ENCODE measurements at regions not wholly inside any gene's neighbourhood (a gene's known extent, or its start where the extent isn't known, plus 50 kb on each side); places are given as distances from the start of the nearest gene placed in this dataset.

DNA sequence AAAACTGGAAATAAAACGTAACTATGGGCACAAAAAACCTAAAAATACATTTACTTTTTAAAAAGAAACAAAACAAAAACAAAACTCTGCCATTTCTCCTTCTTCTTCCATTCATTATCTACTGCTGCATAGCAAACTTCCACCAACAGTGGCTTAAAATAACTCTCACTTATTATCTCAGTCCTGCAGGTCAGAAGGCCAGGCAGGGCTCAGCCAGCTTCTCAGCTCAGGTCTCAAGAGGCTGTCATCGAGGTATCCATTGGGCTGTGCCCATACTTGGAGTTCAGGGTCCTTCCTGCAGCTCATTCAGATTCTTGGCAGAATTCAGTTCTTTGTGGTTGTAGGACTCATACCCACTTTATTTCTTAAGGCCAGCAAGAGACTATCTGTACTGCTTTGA is 352.7 kb upstream of the PLD5 start:
- no peaks in the 10 kb centered on the region for H3K36me3 ChIP-seq
- no peak overlapping the region for H3K4me3 ChIP-seq
- DNase-seq (ENCODE audit: low read depth in 1 of 2, low spot score in 2 of 2) = no peak
- H3K4me1 ChIP-seq (replicated peaks) = peaks cover 5% of the 10 kb centered on the region
- no peaks in the 10 kb centered on the region for H3K27me3 ChIP-seq (replicated peaks)
- no peaks in the 10 kb centered on the region for H3K9me3 ChIP-seq (replicated peaks)
- H3K27ac ChIP-seq = no peak overlapping the region

DNA sequence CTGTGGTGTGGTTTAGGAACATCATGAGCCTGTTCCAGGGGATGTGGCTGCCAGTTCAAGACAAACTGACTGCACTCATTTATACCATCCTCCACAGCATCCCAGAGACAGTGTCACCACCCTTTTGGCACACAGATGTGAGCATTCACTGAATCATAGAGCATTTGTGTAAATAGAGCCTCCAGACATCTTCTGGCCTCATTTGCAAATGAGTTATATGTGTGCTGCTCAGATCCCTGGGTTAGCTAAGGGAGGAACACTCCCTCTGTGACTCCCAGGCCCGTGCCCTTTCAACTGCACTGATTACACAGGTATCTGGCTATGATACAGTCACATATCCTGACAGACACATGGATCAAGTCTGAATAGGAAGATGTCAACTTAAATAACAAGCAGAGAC is 351.5 kb upstream of the PLD5 start:
- Histone ChIP-seq H3K9me3 (replicated peaks) (no peaks in the 10 kb centered on the region), H3K4me1 (replicated peaks) (peaks cover 5% of the 10 kb centered on the region), H3K4me3 (no peak overlapping the region), H3K36me3 (no peaks in the 10 kb centered on the region), H3K27me3 (replicated peaks) (peaks cover 5% of the 10 kb centered on the region; the same call in 1 of the 2 replicates), H3K27ac (no peak overlapping the region)
- DNase-seq (ENCODE audit: low read depth in 1 of 2, low spot score in 2 of 2) = no peak

DNA sequence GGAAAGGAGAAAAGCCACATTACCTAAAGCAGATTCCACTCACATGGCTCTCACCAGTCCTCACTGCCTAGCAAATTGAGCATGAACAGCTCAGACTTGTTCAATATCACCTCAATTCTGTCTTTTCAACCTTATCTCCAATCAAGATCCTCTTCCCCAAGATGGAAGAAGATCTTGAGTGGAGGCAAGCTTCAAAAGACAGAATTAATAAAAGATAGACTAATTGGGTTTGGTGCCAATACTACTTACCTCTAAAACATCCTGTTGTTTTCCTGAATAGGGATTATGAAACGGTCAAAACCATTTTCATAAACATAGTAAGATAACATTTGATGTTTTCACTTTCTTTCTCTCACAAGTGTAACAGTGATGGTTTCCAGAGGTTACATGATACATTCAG is 349.2 kb upstream of the PLD5 start:
- Histone ChIP-seq H3K4me1 (replicated peaks) (peaks cover 5% of the 10 kb centered on the region), H3K27me3 (replicated peaks) (peaks cover 7% of the 10 kb centered on the region; the same call in 1 of the 2 replicates), H3K27ac (no peak overlapping the region), H3K4me3 (no peak overlapping the region), H3K36me3 (no peaks in the 10 kb centered on the region), H3K9me3 (replicated peaks) (no peaks in the 10 kb centered on the region)
- no peak for DNase-seq (ENCODE audit: low read depth in 1 of 2, low spot score in 2 of 2)

DNA sequence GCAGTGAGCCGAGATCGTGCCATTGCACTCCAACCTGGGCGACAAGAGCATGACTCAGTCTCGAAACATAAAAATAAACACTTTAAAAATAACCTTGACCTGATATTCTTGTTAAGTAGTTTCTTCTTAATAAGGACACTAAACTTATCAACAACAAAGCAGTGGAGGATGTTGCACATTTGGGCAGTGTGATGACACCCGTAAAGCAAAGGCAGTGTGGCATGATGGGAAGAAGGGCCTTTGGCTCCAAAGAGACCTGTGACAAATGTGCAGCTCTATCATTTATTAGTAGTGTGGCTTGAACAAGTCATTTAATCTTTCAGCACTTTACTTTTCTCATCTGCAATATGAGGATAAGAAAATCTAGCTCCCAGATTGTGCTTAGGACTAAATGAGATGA is 348.0 kb upstream of the PLD5 start:
- Histone ChIP-seq H3K27me3 (replicated peaks) (peaks cover 7% of the 10 kb centered on the region; the same call in 1 of the 2 replicates), H3K4me3 (no peak overlapping the region), H3K36me3 (no peaks in the 10 kb centered on the region), H3K27ac (no peak overlapping the region), H3K4me1 (replicated peaks) (peaks cover 5% of the 10 kb centered on the region), H3K9me3 (replicated peaks) (no peaks in the 10 kb centered on the region)
- DNase-seq (ENCODE audit: low read depth in 1 of 2, low spot score in 2 of 2) = no peak

DNA sequence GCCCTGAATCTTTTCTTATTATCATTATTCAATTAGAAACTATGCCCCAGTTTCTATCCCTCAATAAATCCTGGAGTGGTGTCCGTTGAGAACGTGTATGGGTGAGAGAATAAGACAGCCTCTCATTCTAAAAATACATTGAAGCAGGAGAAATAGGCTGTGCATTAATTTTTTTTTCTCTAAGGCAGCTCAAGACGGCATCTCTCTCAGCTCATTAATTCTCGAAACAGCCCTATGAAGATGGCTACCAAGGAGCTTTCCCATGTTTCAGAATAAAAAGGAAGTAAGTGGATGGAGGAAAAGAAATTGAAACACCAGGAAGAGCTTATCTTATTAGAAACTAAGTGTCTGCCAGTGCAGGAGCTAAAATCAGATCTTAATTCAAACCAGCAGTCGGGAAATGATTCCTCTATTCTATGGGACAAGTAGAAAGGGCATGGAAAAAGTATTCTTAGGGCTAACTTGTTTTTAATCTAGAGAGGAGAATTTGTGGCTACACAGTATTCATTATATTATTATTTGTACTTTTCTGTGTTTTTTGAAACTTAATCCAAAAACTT is 347.1 kb upstream of the PLD5 start:
- no peak overlapping the region for H3K27ac ChIP-seq
- no peak overlapping the region for H3K4me3 ChIP-seq
- peaks cover 7% of the 10 kb centered on the region; the same call in 1 of the 2 replicates for H3K27me3 ChIP-seq (replicated peaks)
- H3K4me1 ChIP-seq (replicated peaks) = peaks cover 5% of the 10 kb centered on the region
- H3K36me3 ChIP-seq = no peaks in the 10 kb centered on the region
- DNase-seq (ENCODE audit: low read depth in 1 of 2, low spot score in 2 of 2) = no peak
- H3K9me3 ChIP-seq (replicated peaks) = no peaks in the 10 kb centered on the region

DNA sequence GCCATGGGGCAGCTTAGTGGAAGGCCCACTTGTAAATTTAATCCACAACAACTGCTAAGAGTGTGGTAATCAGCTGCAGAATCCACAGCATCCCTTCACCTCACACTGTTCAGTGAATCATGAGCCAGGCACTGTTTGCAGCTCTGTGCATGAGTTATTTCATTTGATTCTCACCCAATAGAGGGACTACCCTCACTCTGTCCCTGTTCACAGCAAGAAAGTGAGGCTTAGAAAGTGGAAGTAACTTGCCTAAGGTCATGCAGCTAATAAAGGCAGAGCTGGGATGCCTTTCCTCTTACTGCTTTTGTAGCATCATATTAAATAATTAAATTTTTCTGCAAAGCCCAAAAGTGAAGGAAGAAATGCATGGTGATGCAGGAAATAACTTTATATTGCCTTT is 346.5 kb upstream of the PLD5 start:
- Histone ChIP-seq H3K4me1 (replicated peaks) (peaks cover 5% of the 10 kb centered on the region), H3K9me3 (replicated peaks) (no peaks in the 10 kb centered on the region), H3K36me3 (no peaks in the 10 kb centered on the region), H3K27me3 (replicated peaks) (peaks cover 7% of the 10 kb centered on the region; the same call in 1 of the 2 replicates), H3K27ac (no peak overlapping the region), H3K4me3 (no peak overlapping the region)
- no peak for DNase-seq (ENCODE audit: low read depth in 1 of 2, low spot score in 2 of 2)

DNA sequence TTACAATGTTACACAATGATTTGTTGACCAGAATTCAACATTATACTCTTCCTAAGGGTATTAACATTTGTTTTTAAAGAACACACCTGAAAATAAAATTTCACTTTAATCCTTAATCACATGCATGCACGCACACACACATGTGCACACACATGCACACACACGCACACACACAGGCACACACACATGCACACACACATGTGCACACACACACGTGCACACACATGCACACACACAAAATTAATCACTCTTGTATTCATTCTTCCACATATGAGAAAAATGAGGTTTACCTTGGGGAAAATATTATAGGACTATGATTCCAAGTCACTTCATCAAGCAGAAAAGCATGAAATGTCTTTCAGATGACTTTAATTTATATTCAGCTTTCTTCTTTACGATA is 331.8 kb upstream of the PLD5 start:
- Histone ChIP-seq H3K36me3 (no peaks in the 10 kb centered on the region), H3K4me3 (no peak overlapping the region), H3K27me3 (replicated peaks) (0 out of 2 replicates have a peak, but pooled peaks cover 4% of the 10 kb centered on the region), H3K27ac (no peak overlapping the region), H3K4me1 (replicated peaks) (no peaks in the 10 kb centered on the region), H3K9me3 (replicated peaks) (no peaks in the 10 kb centered on the region)
- no peak for DNase-seq (ENCODE audit: low read depth in 1 of 2, low spot score in 2 of 2)

DNA sequence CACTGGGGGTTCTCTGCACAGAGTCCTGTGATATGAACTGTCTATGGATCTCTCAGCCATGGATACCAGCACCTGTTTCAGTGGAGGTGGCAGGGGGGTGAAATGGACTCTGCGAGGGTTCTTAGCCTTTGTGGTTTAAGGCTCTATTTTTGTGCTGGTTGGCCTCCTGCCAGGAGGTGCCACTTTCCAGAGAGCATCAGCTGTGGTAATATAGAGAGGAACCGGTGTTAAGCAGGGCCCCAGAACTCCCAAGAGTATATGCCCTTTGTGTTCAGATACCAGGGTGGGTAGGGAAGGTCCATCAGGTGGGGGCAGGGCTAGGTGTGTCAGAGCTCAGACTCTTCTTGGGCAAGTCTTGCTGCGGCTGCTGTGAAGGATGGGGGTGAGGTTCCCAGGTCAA is 330.0 kb upstream of the PLD5 start:
- Histone ChIP-seq H3K4me3 (no peak overlapping the region), H3K4me1 (replicated peaks) (no peaks in the 10 kb centered on the region), H3K36me3 (no peaks in the 10 kb centered on the region), H3K27ac (no peak overlapping the region), H3K27me3 (replicated peaks) (0 out of 2 replicates have a peak, but pooled peaks cover 4% of the 10 kb centered on the region), H3K9me3 (replicated peaks) (no peaks in the 10 kb centered on the region)
- no peak for DNase-seq (ENCODE audit: low read depth in 1 of 2, low spot score in 2 of 2)

DNA sequence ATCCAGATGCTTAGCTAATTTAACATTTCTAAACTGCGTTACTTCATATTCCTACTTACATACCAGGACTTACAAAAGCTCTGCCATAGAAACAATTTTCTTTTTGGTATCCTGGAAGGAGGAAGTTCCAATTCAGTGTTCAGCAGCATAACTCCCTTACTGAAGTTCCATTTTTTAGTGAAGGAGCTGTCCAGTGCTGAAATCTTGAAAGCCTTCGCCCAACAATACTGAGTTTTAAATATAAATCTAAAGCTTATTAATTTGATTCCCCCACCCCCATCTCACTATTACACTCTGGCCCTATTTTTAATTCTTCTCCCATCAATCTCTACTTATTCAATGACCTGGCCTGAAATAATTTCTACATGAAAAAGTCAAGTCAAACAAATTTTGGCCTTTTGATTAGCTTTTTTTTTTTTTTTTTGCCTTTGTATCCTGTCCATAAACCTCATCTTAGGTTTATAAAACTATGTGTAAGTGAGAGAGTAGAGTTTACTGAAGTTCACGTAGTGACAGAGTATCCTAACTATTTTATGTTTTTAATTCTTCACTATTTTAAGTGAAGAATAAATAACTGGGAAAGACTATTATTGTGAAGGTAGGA is 323.0 kb upstream of the PLD5 start:
- no peaks in the 10 kb centered on the region for H3K9me3 ChIP-seq (replicated peaks)
- H3K4me3 ChIP-seq = no peak overlapping the region
- no peak overlapping the region for H3K27ac ChIP-seq
- H3K4me1 ChIP-seq (replicated peaks) = no peaks in the 10 kb centered on the region
- H3K36me3 ChIP-seq = no peaks in the 10 kb centered on the region
- H3K27me3 ChIP-seq (replicated peaks) = 0 out of 2 replicates have a peak, but pooled peaks cover 6% of the 10 kb centered on the region
- no peak for DNase-seq (ENCODE audit: low read depth in 1 of 2, low spot score in 2 of 2)

DNA sequence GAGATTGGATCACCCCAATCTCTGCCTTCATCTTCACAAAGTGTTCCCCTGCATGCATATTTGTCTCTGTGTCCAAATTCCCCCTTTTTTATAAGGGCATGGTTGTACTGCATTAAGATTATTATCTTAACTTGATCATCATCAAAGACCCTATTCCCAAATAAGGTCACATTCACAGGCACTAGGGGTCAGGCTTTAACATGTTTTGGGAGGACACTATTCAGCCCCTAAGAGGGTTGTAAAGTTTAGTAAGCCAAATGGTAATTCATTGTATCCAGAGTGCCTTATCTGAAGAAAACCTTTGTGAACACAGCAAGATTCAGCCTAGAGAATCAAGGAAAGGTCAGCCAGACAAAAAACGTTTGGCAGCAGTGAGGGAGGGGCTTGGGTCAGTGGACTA is 317.6 kb upstream of the PLD5 start:
- Histone ChIP-seq H3K36me3 (no peaks in the 10 kb centered on the region), H3K27me3 (replicated peaks) (0 out of 2 replicates have a peak, but pooled peaks cover 6% of the 10 kb centered on the region), H3K9me3 (replicated peaks) (0 out of 2 replicates have a peak, but pooled peaks cover 2% of the 10 kb centered on the region), H3K27ac (no peak overlapping the region), H3K4me3 (no peak overlapping the region), H3K4me1 (replicated peaks) (no peaks in the 10 kb centered on the region)
- DNase-seq (ENCODE audit: low read depth in 1 of 2, low spot score in 2 of 2) = no peak

DNA sequence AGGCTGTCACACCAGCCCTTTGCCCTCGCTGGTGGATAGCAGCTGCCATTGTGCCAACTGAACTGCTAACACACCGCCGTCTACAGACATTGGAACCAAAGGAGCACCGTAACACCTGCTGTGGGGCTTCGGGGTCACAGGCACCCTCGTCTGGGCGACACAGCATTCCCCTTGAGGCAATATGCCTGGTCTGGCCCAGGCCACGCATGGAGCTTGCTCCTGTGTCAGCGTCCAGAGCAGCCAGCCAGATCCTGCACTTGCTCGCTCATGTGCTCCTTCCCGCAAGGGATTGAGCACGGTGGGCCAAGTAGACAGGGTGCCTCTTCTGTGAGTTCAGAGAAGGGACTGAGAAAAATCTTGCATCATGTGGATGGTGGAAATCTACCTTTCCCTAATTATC is 314.6 kb upstream of the PLD5 start:
- Histone ChIP-seq H3K27ac (no peak overlapping the region), H3K27me3 (replicated peaks) (no peaks in the 10 kb centered on the region), H3K4me1 (replicated peaks) (peaks cover 17% of the 10 kb centered on the region), H3K9me3 (replicated peaks) (0 out of 2 replicates have a peak, but pooled peaks cover 2% of the 10 kb centered on the region), H3K4me3 (no peak overlapping the region), H3K36me3 (no peaks in the 10 kb centered on the region)
- DNase-seq (ENCODE audit: low read depth in 1 of 2, low spot score in 2 of 2) = no peak

DNA sequence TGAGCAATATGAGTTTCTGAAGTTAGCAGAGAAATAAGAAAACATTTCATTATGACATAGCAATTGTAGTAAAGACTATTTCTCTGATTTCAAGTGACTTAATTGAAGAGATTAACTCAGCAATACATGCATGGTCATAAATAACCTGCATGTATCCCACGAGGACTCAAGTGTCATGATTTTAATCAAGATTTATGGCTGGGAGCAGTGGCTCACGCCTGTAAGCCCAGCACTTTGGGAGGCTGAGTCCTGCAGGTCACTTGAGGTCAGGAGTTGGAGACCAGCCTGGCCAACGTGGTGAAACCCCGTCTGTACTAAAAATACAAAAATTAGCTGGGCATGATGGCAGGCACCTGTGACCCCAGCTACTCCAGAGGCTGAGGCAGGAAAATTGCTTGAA is 311.9 kb upstream of the PLD5 start:
- DNase-seq (ENCODE audit: low read depth in 1 of 2, low spot score in 2 of 2) = no peak
- 0 out of 2 replicates have a peak, but pooled peaks cover 2% of the 10 kb centered on the region for H3K9me3 ChIP-seq (replicated peaks)
- no peaks in the 10 kb centered on the region for H3K27me3 ChIP-seq (replicated peaks)
- H3K4me3 ChIP-seq = no peak overlapping the region
- peaks cover 17% of the 10 kb centered on the region for H3K4me1 ChIP-seq (replicated peaks)
- no peaks in the 10 kb centered on the region for H3K36me3 ChIP-seq
- H3K27ac ChIP-seq = no peak overlapping the region

DNA sequence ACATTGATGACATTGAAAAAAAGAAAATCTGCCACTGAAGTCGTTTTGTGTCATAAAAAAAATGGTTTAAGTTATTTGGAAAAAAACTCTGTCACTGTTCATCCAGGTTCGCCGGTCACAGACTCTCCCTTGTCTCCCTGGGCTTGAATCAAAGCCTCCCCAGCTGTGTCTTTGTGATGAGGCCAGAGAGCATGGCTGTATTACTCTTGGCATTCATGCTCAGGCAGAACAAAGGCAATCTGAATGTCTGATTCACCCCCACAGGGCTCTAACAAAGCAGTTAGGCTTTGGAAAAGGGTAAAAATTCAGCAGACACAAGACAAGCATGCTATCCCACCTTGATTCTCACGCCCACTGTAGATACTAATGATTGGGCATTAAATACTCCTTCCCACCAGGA is 304.3 kb upstream of the PLD5 start:
- Histone ChIP-seq H3K9me3 (replicated peaks) (no peaks in the 10 kb centered on the region), H3K36me3 (no peaks in the 10 kb centered on the region), H3K4me3 (no peak overlapping the region), H3K27ac (no peak overlapping the region), H3K4me1 (replicated peaks) (peaks cover 50% of the 10 kb centered on the region), H3K27me3 (replicated peaks) (no peaks in the 10 kb centered on the region)
- DNase-seq (ENCODE audit: low read depth in 1 of 2, low spot score in 2 of 2) = no peak

DNA sequence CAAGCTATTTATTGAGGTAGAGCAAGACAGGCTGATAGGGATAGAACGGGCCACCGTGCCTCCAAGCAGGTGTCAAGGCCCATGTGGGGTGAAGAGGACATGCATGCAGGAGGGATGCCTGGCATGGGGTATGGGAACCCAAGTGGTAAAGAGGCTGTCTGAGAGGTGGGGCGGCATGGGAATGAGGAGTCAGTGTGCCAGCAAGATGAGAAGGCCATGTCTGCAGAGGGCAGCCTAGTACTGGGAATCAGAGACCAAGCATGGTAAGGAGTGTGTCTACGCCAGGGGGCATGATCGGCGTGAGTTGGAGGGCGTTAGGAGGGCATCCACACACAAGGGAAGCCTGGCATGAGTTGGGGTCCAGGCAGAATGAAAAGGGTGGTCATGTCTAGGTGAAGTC is 303.7 kb upstream of the PLD5 start:
- Histone ChIP-seq H3K36me3 (no peaks in the 10 kb centered on the region), H3K4me1 (replicated peaks) (peaks cover 52% of the 10 kb centered on the region), H3K9me3 (replicated peaks) (no peaks in the 10 kb centered on the region), H3K4me3 (no peak overlapping the region), H3K27ac (no peak overlapping the region), H3K27me3 (replicated peaks) (no peaks in the 10 kb centered on the region)
- DNase-seq (ENCODE audit: low read depth in 1 of 2, low spot score in 2 of 2) = no peak

DNA sequence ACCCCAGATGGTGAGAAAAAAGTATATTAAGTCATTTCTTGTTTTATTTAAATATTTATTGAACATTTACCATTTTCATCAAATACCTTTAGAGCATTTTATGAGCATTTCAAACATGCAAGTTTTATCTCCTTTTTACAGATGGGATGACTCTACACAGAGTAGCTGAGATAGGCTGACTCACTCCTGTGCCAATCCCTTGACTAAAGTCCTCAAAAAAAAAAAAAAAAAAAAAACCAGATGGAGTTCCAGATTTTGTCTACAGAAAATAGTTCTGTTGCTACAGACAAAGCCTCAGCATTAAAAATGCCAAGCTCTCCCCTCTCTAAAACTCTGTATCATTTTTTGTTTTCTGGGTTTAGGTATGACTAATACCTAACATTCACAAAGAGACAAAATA is 303.0 kb upstream of the PLD5 start:
- H3K27me3 ChIP-seq (replicated peaks) = no peaks in the 10 kb centered on the region
- H3K27ac ChIP-seq = peak overlapping the region; percentile 85
- H3K36me3 ChIP-seq = no peaks in the 10 kb centered on the region
- no peaks in the 10 kb centered on the region for H3K9me3 ChIP-seq (replicated peaks)
- peaks cover 52% of the 10 kb centered on the region for H3K4me1 ChIP-seq (replicated peaks)
- no peak overlapping the region for H3K4me3 ChIP-seq
- DNase-seq (ENCODE audit: low read depth in 1 of 2, low spot score in 2 of 2) = peak in 1 of 2 experiments; percentile 42
